GM23248 (cell line): ENCODE measurements at regions not wholly inside any gene's neighbourhood (a gene's known extent, or its start where the extent isn't known, plus 50 kb on each side); places are given as distances from the start of the nearest gene placed in this dataset.

Experiments
- DNase-seq: peaks from one replicate; pipeline ENCODE4 v3.0.0-alpha.2; 2015
- H2AFZ ChIP-seq: fragments of 200-600 bp; sonication (generic); 2 replicates; pipeline ENCODE4 v1.6.1; 2016; ENCODE audit warnings: antibody characterized with exemption
- H3F3A ChIP-seq: fragments of 200-600 bp; sonication (generic); 2 replicates; pipeline ENCODE4 v1.6.1; 2016; ENCODE audit warnings: mild to moderate bottlenecking, antibody characterized with exemption, mixed run types; ENCODE audit not compliant: insufficient read depth
- H3K27ac ChIP-seq: fragments of 200-600 bp; sonication (generic); 2 replicates; pipeline ENCODE4 v1.5.1; 2016; ENCODE audit warnings: mild to moderate bottlenecking
- H3K27me3 ChIP-seq: fragments of 200-600 bp; sonication (generic); replicated peaks from 2 replicates; pipeline ENCODE4 v1.6.1; 2016; ENCODE audit warnings: mild to moderate bottlenecking; ENCODE audit not compliant: insufficient read depth
- H3K36me3 ChIP-seq: fragments of 200-600 bp; sonication (generic); 2 replicates; pipeline ENCODE4 v1.6.1; 2016; ENCODE audit warnings: low read depth, mild to moderate bottlenecking
- H3K4me1 ChIP-seq: fragments of 200-600 bp; sonication (generic); 2 replicates; pipeline ENCODE4 v1.6.1; 2016; ENCODE audit warnings: mild to moderate bottlenecking; ENCODE audit not compliant: insufficient read depth
- H3K4me2 ChIP-seq: fragments of 200-600 bp; sonication (generic); one replicate; pipeline ENCODE4 v1.6.1; 2016; ENCODE audit warnings: mild to moderate bottlenecking; ENCODE audit not compliant: unreplicated experiment
- H3K4me3 ChIP-seq: fragments of 200-600 bp; sonication (generic); 2 replicates; pipeline ENCODE4 v1.5.1; 2016; ENCODE audit warnings: mild to moderate bottlenecking
- H3K79me2 ChIP-seq: fragments of 200-600 bp; sonication (generic); 2 replicates; pipeline ENCODE4 v1.6.1; 2016; ENCODE audit warnings: mild to moderate bottlenecking; ENCODE audit not compliant: insufficient read depth
- H3K9ac ChIP-seq: fragments of 200-600 bp; sonication (generic); 2 replicates; pipeline ENCODE4 v1.6.1; 2016; ENCODE audit warnings: mild to moderate bottlenecking
- H3K9me2 ChIP-seq: fragments of 200-600 bp; sonication (generic); 2 replicates; pipeline ENCODE4 v1.6.1; 2016; ENCODE audit warnings: mixed run types, mild to moderate bottlenecking, moderate library complexity; ENCODE audit not compliant: insufficient read depth
- H3K9me3 ChIP-seq: fragments of 200-600 bp; sonication (generic); one replicate; pipeline ENCODE4 v1.6.1; 2017; ENCODE audit warnings: low read depth
- H4K20me1 ChIP-seq: fragments of 200-600 bp; sonication (generic); 2 replicates; pipeline ENCODE4 v1.6.0; 2016; ENCODE audit not compliant: insufficient read depth
- EZH2 ChIP-seq: fragments of 200-600 bp; sonication (generic); IDR thresholded peaks from 2 replicates; pipeline ENCODE4 v1.6.1; 2018; ENCODE audit warnings: antibody characterized with exemption, mild to moderate bottlenecking; ENCODE audit not compliant: insufficient read depth, poor library complexity, severe bottlenecking
- EZH2phosphoT487 ChIP-seq: fragments of 200-600 bp; sonication (generic); IDR thresholded peaks from 2 replicates; pipeline ENCODE4 v1.6.1; 2018; ENCODE audit warnings: antibody characterized with exemption, moderate library complexity, mild to moderate bottlenecking, low read depth; ENCODE audit not compliant: insufficient read depth
- WGBS, 2 experiments: methylation state at CpG; one replicate each; pipeline ENCODE4 v1.1.6; 2015 to 2017; ENCODE audit warnings: low lambda C conversion rate in 2 of 2, low coverage in 1 of 2; ENCODE audit errors: missing lambda C conversion rate in 2 of 2; 5-methylcytosine and 5-hydroxymethylcytosine counted together
- in situ Hi-C: fragments of 300-500 bp; cut with MboI; formaldehyde crosslinking; loops from 2 replicates; pipeline ENCODE4 v1.15.0; 2020

DNA sequence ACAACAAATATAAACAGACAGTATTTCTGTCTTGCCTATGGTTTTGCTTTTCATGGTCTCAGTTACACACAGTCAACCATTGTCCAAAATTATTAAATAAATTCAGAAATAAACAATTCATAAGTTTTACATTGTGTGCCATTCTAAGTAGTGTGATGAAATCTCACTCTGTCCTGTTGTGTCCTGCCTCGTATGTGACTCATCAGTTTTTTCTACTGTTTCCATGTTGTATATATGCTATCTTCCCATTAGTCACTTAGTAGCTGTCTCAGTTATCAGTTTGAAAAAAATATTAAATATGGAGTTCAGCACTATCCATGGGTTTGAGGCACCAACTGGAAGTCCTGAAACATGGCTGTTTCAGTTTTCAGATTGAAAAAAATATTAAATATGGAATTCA is 282.4 kb upstream of the GRM7 start:
- no peaks in the 10 kb centered on the region for H3K27me3 ChIP-seq
- no peaks in the 10 kb centered on the region for H3F3A ChIP-seq
- TF ChIP-seq EZH2 (no peak), EZH2phosphoT487 (no peak)
- no peak overlapping the region for H3K4me3 ChIP-seq
- no peaks in the 10 kb centered on the region for H4K20me1 ChIP-seq
- no peak overlapping the region for H3K27ac ChIP-seq
- WGBS, 2 experiments, result 4 to 5% methylated on average over 1 of the region's 1 CpG
- in situ Hi-C loops, result no loop called here
- H2AFZ ChIP-seq, result no peak overlapping the region
- no peak overlapping the region for H3K4me2 ChIP-seq
- no peaks in the 10 kb centered on the region for H3K4me1 ChIP-seq
- no peaks in the 10 kb centered on the region for H3K79me2 ChIP-seq
- H3K9ac ChIP-seq, result no peak overlapping the region
- H3K36me3 ChIP-seq, result no peaks in the 10 kb centered on the region
- H3K9me3 ChIP-seq, result peaks cover 7% of the 10 kb centered on the region
- DNase-seq, result no peak
- no peaks in the 10 kb centered on the region for H3K9me2 ChIP-seq

DNA sequence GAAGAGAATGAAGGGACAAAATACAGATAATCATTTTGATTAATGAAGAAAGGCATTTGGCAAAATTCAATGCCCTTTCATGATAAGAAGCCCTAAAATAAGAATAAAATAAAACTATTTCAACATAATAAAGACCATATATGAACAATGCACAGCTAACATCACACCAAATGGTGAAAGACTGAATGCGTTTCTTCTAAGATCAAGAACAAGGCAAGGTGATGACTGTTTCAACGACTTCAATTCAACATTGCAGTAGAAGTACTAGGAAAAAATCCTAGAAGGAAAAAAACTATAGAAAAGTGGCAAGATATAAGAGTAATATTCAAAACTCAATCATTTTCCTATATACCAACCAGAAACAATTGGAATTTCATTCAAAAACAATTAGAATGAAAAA is 280.1 kb upstream of the GRM7 start:
- no peak overlapping the region for H3K4me2 ChIP-seq
- no peaks in the 10 kb centered on the region for H3K4me1 ChIP-seq
- no peaks in the 10 kb centered on the region for H3K27me3 ChIP-seq
- H3K9me2 ChIP-seq, result no peaks in the 10 kb centered on the region
- TF ChIP-seq EZH2 (no peak), EZH2phosphoT487 (no peak)
- H3K36me3 ChIP-seq, result no peaks in the 10 kb centered on the region
- H3K79me2 ChIP-seq, result no peaks in the 10 kb centered on the region
- H4K20me1 ChIP-seq, result no peaks in the 10 kb centered on the region
- WGBS, 2 experiments, result 14 to 22% methylated on average over 2 of the region's 2 CpGs
- no peak overlapping the region for H3K27ac ChIP-seq
- no peak for DNase-seq
- no peaks in the 10 kb centered on the region for H3K9me3 ChIP-seq
- H3F3A ChIP-seq, result no peaks in the 10 kb centered on the region
- H3K9ac ChIP-seq, result no peak overlapping the region
- in situ Hi-C loops, result no loop called here
- no peak overlapping the region for H3K4me3 ChIP-seq
- H2AFZ ChIP-seq, result no peak overlapping the region

DNA sequence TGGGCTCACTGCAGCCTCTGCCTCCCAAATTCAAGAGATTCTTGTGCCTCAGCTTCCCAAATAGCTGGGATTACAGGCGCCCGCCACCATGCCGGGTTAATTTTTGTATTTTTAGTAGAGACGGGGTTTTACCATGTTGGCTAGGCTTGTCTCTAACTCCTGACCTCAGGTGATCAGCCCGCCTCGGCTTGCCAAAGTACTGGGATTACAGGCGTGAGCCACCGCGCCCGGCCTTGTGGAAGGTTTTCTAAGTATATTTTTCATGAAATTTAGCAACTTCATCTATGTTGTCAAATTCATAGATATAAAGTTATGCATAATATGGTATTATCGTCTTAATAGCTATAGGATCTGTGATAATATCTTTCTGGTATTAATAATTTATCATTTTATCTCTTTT is 275.6 kb upstream of the GRM7 start:
- Histone ChIP-seq H3K27ac (no peak overlapping the region), H3K4me1 (no peaks in the 10 kb centered on the region), H3F3A (no peaks in the 10 kb centered on the region), H3K27me3 (no peaks in the 10 kb centered on the region), H2AFZ (no peak overlapping the region), H3K9ac (no peak overlapping the region), H3K4me2 (no peak overlapping the region), H4K20me1 (no peaks in the 10 kb centered on the region), H3K79me2 (no peaks in the 10 kb centered on the region), H3K36me3 (no peaks in the 10 kb centered on the region), H3K9me2 (no peaks in the 10 kb centered on the region), H3K4me3 (no peak overlapping the region), H3K9me3 (no peaks in the 10 kb centered on the region)
- 42 to 55% methylated on average over 11 of the region's 11 CpGs for WGBS, 2 experiments
- no peak for DNase-seq
- TF ChIP-seq EZH2, result no peak
- no peak for TF ChIP-seq EZH2phosphoT487
- in situ Hi-C loops, result no loop called here

DNA sequence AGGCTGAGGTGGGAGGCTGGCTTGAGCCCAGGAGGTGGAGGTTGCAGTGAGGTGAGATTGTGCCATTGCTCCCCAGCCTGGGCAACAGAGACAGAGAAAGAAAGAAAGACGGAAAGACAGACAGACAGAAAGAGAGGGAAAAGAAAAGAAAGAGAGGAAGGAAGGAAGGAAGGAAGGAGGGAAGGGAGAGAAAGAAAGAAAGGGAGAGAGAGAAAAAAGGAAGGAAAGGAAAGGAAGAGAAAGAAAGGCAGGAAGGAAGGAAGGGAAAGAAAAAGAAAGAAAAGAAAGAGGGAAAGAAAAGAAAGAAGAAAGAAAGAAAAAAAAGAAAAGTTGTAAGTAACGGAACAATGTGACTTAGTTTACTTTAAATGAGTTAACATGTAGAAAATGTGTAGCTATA is 260.7 kb upstream of the GRM7 start:
- no peak for DNase-seq
- no peaks in the 10 kb centered on the region for H3K27me3 ChIP-seq
- no peaks in the 10 kb centered on the region for H3F3A ChIP-seq
- H3K27ac ChIP-seq, result no peak overlapping the region
- H2AFZ ChIP-seq, result no peak overlapping the region
- H3K4me1 ChIP-seq, result no peaks in the 10 kb centered on the region
- no peak overlapping the region for H3K9ac ChIP-seq
- H3K79me2 ChIP-seq, result no peaks in the 10 kb centered on the region
- no peaks in the 10 kb centered on the region for H4K20me1 ChIP-seq
- in situ Hi-C loops, result no loop called here
- H3K4me3 ChIP-seq, result no peak overlapping the region
- 26 to 37% methylated on average over 2 of the region's 2 CpGs for WGBS, 2 experiments
- no peak for TF ChIP-seq EZH2phosphoT487
- no peak for TF ChIP-seq EZH2
- H3K4me2 ChIP-seq, result no peak overlapping the region
- H3K9me3 ChIP-seq, result peaks cover 6% of the 10 kb centered on the region
- no peaks in the 10 kb centered on the region for H3K36me3 ChIP-seq
- no peaks in the 10 kb centered on the region for H3K9me2 ChIP-seq

- Histone ChIP-seq H3K36me3 (no peaks in the 10 kb centered on the region), H3K4me3 (no peak overlapping the region), H3K79me2 (no peaks in the 10 kb centered on the region), H2AFZ (no peak overlapping the region), H3K27ac (no peak overlapping the region), H3K4me2 (no peak overlapping the region), H3K9me3 (peaks cover 9% of the 10 kb centered on the region), H3K9me2 (no peaks in the 10 kb centered on the region), H3K9ac (no peak overlapping the region), H3K4me1 (no peaks in the 10 kb centered on the region), H3F3A (no peaks in the 10 kb centered on the region), H4K20me1 (no peaks in the 10 kb centered on the region), H3K27me3 (no peaks in the 10 kb centered on the region)
- 32 to 38% methylated on average over 4 of the region's 4 CpGs for WGBS, 2 experiments
- in situ Hi-C loops, result no loop called here
- TF ChIP-seq EZH2phosphoT487, result no peak
- no peak for TF ChIP-seq EZH2
- DNase-seq, result no peak
These were observed 259.5 kb upstream of the GRM7 start for GRCh38 chr3:6601374-6601773.
